GM23338 (cell line): ENCODE measurements at regions not wholly inside any gene's neighbourhood (a gene's known extent, or its start where the extent isn't known, plus 50 kb on each side); places are given as distances from the start of the nearest gene placed in this dataset.

Source experiments
- ATAC-seq: fragments of 200-7000 bp; cut with Tn5 transposase; 3 replicates; pipeline ENCODE4 v1.9.1; 2020
- DNase-seq: peaks from one replicate; pipeline ENCODE4 v3.0.0-alpha.2; 2015; ENCODE audit warnings: low spot score
- H2AFZ ChIP-seq: fragments of 200-600 bp; sonication (generic); 2 replicates; pipeline ENCODE4 v1.8.0; 2016; ENCODE audit warnings: antibody characterized with exemption, mild to moderate bottlenecking, moderate library complexity
- H3F3A ChIP-seq: fragments of 200-600 bp; sonication (generic); replicated peaks from 2 replicates; pipeline ENCODE4 v1.8.0; 2017; ENCODE audit warnings: antibody characterized with exemption, mixed run types, low read depth
- H3K27ac ChIP-seq: fragments of 200-600 bp; sonication (generic); 2 replicates; pipeline ENCODE4 v1.6.1; 2016; ENCODE audit warnings: low read depth
- H3K27me3 ChIP-seq: fragments of 200-600 bp; sonication (generic); 2 replicates; pipeline ENCODE4 v1.8.0; 2016; ENCODE audit warnings: mild to moderate bottlenecking, mixed run types, moderate library complexity; ENCODE audit not compliant: insufficient read depth
- H3K36me3 ChIP-seq: fragments of 200-600 bp; sonication (generic); 2 replicates; pipeline ENCODE4 v1.8.0; 2016; ENCODE audit warnings: mild to moderate bottlenecking; ENCODE audit not compliant: insufficient read depth
- H3K4me1 ChIP-seq: fragments of 200-600 bp; sonication (generic); 2 replicates; pipeline ENCODE4 v1.8.0; 2016; ENCODE audit warnings: mild to moderate bottlenecking, moderate library complexity; ENCODE audit not compliant: insufficient read depth
- H3K4me2 ChIP-seq: fragments of 200-600 bp; sonication (generic); 2 replicates; pipeline ENCODE4 v1.7.1; 2017; ENCODE audit warnings: mixed run types
- H3K4me3 ChIP-seq: fragments of 200-600 bp; sonication (generic); 2 replicates; pipeline ENCODE4 v1.6.1; 2016; ENCODE audit warnings: mixed run types
- H3K79me2 ChIP-seq: fragments of 200-600 bp; sonication (generic); replicated peaks from 2 replicates; pipeline ENCODE4 v1.8.0; 2017; ENCODE audit warnings: mild to moderate bottlenecking; ENCODE audit not compliant: insufficient read depth
- H3K9me2 ChIP-seq: fragments of 200-600 bp; sonication (generic); 2 replicates; pipeline ENCODE4 v1.8.0; 2017; ENCODE audit not compliant: insufficient read depth
- H4K20me1 ChIP-seq: fragments of 200-600 bp; sonication (generic); replicated peaks from 2 replicates; pipeline ENCODE4 v1.8.0; 2017; ENCODE audit warnings: mild to moderate bottlenecking; ENCODE audit not compliant: insufficient read depth
- H3K27ac Mint-ChIP-seq: 2 replicates; pipeline ENCODE4 v1.8.0; 2020; ENCODE audit warnings: inconsistent platforms, mild to moderate bottlenecking, moderate library complexity, mixed read lengths
- H3K27me3 Mint-ChIP-seq: 3 replicates; pipeline ENCODE4 v1.8.0; 2022; ENCODE audit warnings: low read depth, mild to moderate bottlenecking, moderate library complexity, mixed read lengths, inconsistent platforms; ENCODE audit not compliant: insufficient read depth, poor library complexity
- H3K36me3 Mint-ChIP-seq: 3 replicates; pipeline ENCODE4 v1.8.0; 2021; ENCODE audit warnings: low read depth, mild to moderate bottlenecking, inconsistent platforms, moderate library complexity, mixed read lengths
- H3K4me1 Mint-ChIP-seq: 3 replicates; pipeline ENCODE4 v1.8.0; 2020; ENCODE audit warnings: mild to moderate bottlenecking, inconsistent platforms, mixed read lengths
- H3K4me3 Mint-ChIP-seq: 3 replicates; pipeline ENCODE4 v1.8.0; 2021; ENCODE audit warnings: moderate library complexity, mild to moderate bottlenecking, inconsistent platforms, mixed read lengths
- H3K9me3 Mint-ChIP-seq: 3 replicates; pipeline ENCODE4 v1.8.0; 2020; ENCODE audit warnings: moderate library complexity, mild to moderate bottlenecking, inconsistent platforms, mixed read lengths
- CREB1 ChIP-seq: fragments of 250-450 bp; sonication (Bioruptor Pico); IDR thresholded peaks from 2 replicates; pipeline ENCODE4 v1.5.0; 2020; ENCODE audit warnings: low read depth, mild to moderate bottlenecking, moderate library complexity
- EZH2 ChIP-seq: fragments of 200-600 bp; sonication (generic); IDR thresholded peaks from one replicate; pipeline ENCODE4 v1.8.0; 2017; ENCODE audit warnings: antibody characterized with exemption, mild to moderate bottlenecking, low read depth; ENCODE audit not compliant: unreplicated experiment
- EZH2phosphoT487 ChIP-seq: fragments of 200-600 bp; sonication (generic); IDR thresholded peaks from one replicate; pipeline ENCODE4 v1.8.1; 2018; ENCODE audit warnings: antibody characterized with exemption; ENCODE audit not compliant: unreplicated experiment
- JUNB ChIP-seq: IDR thresholded peaks from one replicate; pipeline ENCODE4 v1.6.1; 2016; ENCODE audit warnings: antibody characterized with exemption; ENCODE audit not compliant: unreplicated experiment
- NANOG ChIP-seq: IDR thresholded peaks from 2 replicates; pipeline ENCODE4 v1.6.1; 2016; ENCODE audit warnings: antibody characterized with exemption, borderline replicate concordance
- REST ChIP-seq: IDR thresholded peaks from one replicate; pipeline ENCODE4 v1.6.1; 2018; ENCODE audit warnings: antibody characterized with exemption; ENCODE audit not compliant: unreplicated experiment
- STAT1 ChIP-seq: IDR thresholded peaks from one replicate; pipeline ENCODE4 v1.6.1; 2016; ENCODE audit warnings: antibody characterized with exemption; ENCODE audit not compliant: unreplicated experiment
- ZNF114 ChIP-seq: fragments of 250-450 bp; sonication (Bioruptor Pico); IDR thresholded peaks from 2 replicates; pipeline ENCODE4 v1.5.0; 2020; ENCODE audit warnings: mild to moderate bottlenecking, moderate library complexity
- ZNF331 ChIP-seq: fragments of 250-450 bp; sonication (Bioruptor Pico); IDR thresholded peaks from 2 replicates; pipeline ENCODE4 v1.5.0; 2020; ENCODE audit warnings: low read depth, mild to moderate bottlenecking, moderate library complexity
- TF ChIP-seq, protein P1 (sequence below): fragments of 250-450 bp; sonication (Bioruptor Pico); IDR thresholded peaks from 2 replicates; pipeline ENCODE4 v1.5.0; 2020; ENCODE audit warnings: mild to moderate bottlenecking, moderate library complexity
- TF ChIP-seq, protein P2 (sequence below): IDR thresholded peaks from 2 replicates; pipeline ENCODE4 v1.6.1; 2016; ENCODE audit warnings: antibody characterized with exemption

- Histone ChIP-seq H4K20me1 (no peaks in the 10 kb centered on the region), H3K79me2 (no peaks in the 10 kb centered on the region), H3K4me2 (no peak overlapping the region), H3K4me3 (no peak overlapping the region), H3K4me1 (peaks cover 13% of the 10 kb centered on the region), H3K27ac (no peak overlapping the region), H2AFZ (no peak overlapping the region), H3F3A (no peaks in the 10 kb centered on the region), H3K27me3 (no peaks in the 10 kb centered on the region), H3K9me2 (peaks cover 5% of the 10 kb centered on the region; the same call in 1 of the 2 replicates), H3K36me3 (no peaks in the 10 kb centered on the region)
- Mint-ChIP-seq H3K9me3 (no peaks in the 10 kb centered on the region; the same call in 2 of the 3 replicates), H3K4me3 (no peak overlapping the region), H3K4me1 (peaks cover 23% of the 10 kb centered on the region), H3K27me3 (peaks cover 1% of the 10 kb centered on the region), H3K36me3 (no peaks in the 10 kb centered on the region), H3K27ac (no peak overlapping the region)
- TF ChIP-seq CREB1 (CRISPR knock-in tag) = no peak
- TF ChIP-seq EZH2phosphoT487 = no peak
- no peak for TF ChIP-seq EZH2
- TF ChIP-seq JUNB = no peak
- TF ChIP-seq NANOG = no peak
- no peak for TF ChIP-seq ZNF331
- ATAC-seq (no peak), DNase-seq (no peak)
Observed at GRCh38 chr2:8197825-8198224, 484.0 kb upstream of the ID2 start.

- H3K27me3 ChIP-seq = no peaks in the 10 kb centered on the region
- H3K79me2 ChIP-seq = no peaks in the 10 kb centered on the region
- H3K4me3 Mint-ChIP-seq = no peak overlapping the region
- H3K36me3 Mint-ChIP-seq = no peaks in the 10 kb centered on the region
- no peaks in the 10 kb centered on the region for H3F3A ChIP-seq
- peaks cover 12% of the 10 kb centered on the region for H3K4me1 Mint-ChIP-seq
- DNase-seq = no peak
- peaks cover 6% of the 10 kb centered on the region; the same call in 1 of the 2 replicates for H3K9me2 ChIP-seq
- no peak overlapping the region for H2AFZ ChIP-seq
- no peak for ATAC-seq
- peaks cover 1% of the 10 kb centered on the region for H3K27me3 Mint-ChIP-seq
- no peak overlapping the region for H3K27ac ChIP-seq
- no peaks in the 10 kb centered on the region for H4K20me1 ChIP-seq
- no peaks in the 10 kb centered on the region for H3K36me3 ChIP-seq
- H3K4me3 ChIP-seq = no peak overlapping the region
- no peak overlapping the region; the same call in 1 of the 2 replicates for H3K27ac Mint-ChIP-seq
- no peaks in the 10 kb centered on the region; the same call in 2 of the 3 replicates for H3K9me3 Mint-ChIP-seq
- TF ChIP-seq EZH2 (no peak), REST (no peak), ZNF331 (no peak), STAT1 (no peak), JUNB (no peak), ZNF114 (CRISPR knock-in tag) (no peak), CREB1 (CRISPR knock-in tag) (no peak)
- TF ChIP-seq, protein P1, sequence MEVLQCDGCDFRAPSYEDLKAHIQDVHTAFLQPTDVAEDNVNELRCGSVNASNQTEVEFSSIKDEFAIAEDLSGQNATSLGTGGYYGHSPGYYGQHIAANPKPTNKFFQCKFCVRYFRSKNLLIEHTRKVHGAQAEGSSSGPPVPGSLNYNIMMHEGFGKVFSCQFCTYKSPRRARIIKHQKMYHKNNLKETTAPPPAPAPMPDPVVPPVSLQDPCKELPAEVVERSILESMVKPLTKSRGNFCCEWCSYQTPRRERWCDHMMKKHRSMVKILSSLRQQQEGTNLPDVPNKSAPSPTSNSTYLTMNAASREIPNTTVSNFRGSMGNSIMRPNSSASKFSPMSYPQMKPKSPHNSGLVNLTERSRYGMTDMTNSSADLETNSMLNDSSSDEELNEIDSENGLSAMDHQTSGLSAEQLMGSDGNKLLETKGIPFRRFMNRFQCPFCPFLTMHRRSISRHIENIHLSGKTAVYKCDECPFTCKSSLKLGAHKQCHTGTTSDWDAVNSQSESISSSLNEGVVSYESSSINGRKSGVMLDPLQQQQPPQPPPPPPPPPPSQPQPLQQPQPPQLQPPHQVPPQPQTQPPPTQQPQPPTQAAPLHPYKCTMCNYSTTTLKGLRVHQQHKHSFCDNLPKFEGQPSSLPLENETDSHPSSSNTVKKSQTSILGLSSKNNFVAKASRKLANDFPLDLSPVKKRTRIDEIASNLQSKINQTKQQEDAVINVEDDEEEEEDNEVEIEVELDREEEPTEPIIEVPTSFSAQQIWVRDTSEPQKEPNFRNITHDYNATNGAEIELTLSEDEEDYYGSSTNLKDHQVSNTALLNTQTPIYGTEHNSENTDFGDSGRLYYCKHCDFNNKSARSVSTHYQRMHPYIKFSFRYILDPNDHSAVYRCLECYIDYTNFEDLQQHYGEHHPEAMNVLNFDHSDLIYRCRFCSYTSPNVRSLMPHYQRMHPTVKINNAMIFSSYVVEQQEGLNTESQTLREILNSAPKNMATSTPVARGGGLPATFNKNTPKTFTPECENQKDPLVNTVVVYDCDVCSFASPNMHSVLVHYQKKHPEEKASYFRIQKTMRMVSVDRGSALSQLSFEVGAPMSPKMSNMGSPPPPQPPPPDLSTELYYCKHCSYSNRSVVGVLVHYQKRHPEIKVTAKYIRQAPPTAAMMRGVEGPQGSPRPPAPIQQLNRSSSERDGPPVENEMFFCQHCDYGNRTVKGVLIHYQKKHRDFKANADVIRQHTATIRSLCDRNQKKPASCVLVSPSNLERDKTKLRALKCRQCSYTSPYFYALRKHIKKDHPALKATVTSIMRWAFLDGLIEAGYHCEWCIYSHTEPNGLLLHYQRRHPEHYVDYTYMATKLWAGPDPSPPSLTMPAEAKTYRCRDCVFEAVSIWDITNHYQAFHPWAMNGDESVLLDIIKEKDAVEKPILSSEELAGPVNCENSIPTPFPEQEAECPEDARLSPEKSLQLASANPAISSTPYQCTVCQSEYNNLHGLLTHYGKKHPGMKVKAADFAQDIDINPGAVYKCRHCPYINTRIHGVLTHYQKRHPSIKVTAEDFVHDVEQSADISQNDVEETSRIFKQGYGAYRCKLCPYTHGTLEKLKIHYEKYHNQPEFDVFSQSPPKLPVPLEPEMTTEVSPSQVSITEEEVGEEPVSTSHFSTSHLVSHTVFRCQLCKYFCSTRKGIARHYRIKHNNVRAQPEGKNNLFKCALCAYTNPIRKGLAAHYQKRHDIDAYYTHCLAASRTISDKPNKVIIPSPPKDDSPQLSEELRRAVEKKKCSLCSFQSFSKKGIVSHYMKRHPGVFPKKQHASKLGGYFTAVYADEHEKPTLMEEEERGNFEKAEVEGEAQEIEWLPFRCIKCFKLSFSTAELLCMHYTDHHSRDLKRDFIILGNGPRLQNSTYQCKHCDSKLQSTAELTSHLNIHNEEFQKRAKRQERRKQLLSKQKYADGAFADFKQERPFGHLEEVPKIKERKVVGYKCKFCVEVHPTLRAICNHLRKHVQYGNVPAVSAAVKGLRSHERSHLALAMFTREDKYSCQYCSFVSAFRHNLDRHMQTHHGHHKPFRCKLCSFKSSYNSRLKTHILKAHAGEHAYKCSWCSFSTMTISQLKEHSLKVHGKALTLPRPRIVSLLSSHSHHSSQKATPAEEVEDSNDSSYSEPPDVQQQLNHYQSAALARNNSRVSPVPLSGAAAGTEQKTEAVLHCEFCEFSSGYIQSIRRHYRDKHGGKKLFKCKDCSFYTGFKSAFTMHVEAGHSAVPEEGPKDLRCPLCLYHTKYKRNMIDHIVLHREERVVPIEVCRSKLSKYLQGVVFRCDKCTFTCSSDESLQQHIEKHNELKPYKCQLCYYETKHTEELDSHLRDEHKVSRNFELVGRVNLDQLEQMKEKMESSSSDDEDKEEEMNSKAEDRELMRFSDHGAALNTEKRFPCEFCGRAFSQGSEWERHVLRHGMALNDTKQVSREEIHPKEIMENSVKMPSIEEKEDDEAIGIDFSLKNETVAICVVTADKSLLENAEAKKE (CRISPR knock-in tag) = no peak
- TF ChIP-seq, protein P2, sequence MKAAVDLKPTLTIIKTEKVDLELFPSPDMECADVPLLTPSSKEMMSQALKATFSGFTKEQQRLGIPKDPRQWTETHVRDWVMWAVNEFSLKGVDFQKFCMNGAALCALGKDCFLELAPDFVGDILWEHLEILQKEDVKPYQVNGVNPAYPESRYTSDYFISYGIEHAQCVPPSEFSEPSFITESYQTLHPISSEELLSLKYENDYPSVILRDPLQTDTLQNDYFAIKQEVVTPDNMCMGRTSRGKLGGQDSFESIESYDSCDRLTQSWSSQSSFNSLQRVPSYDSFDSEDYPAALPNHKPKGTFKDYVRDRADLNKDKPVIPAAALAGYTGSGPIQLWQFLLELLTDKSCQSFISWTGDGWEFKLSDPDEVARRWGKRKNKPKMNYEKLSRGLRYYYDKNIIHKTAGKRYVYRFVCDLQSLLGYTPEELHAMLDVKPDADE = no peak
- peaks cover 3% of the 10 kb centered on the region; the same call in 1 of the 2 replicates for H3K4me1 ChIP-seq
- H3K4me2 ChIP-seq = no peak overlapping the region
Observed at GRCh38 chr2:8198766-8199382, 483.0 kb upstream of the ID2 start.
